ENCODE measurements at regions not wholly inside any gene's neighbourhood (a gene's known extent, or its start where the extent isn't known, plus 50 kb on each side); places are given as distances from the start of the nearest gene placed in this dataset.

GRCh38 chr9:16210440-16210839 is 657.6 kb downstream of the CCDC171 start:
- H4K20me1 ChIP-seq (ENCODE audit: insufficient read depth, low read length) = no peaks in the 10 kb centered on the region
- DNase-seq = no peak
- no peaks in the 10 kb centered on the region for H3K9me2 ChIP-seq (replicated peaks; ENCODE audit: insufficient read depth, low read length)
- no peaks in the 10 kb centered on the region for H3K4me1 ChIP-seq (ENCODE audit: low read length)
- no peak overlapping the region for H2AFZ ChIP-seq (ENCODE audit: low read length)
- no peak overlapping the region for H3K27ac ChIP-seq (ENCODE audit: low read length)
- TF ChIP-seq EZH2 (optimal IDR thresholded peaks at IDR 0.05; ENCODE audit: low read depth, low read length) (no peak), EZH2phosphoT487 (IDR thresholded peaks at IDR 0.05; ENCODE audit: low read length) (no peak)
- TF ChIP-seq, protein P1, sequence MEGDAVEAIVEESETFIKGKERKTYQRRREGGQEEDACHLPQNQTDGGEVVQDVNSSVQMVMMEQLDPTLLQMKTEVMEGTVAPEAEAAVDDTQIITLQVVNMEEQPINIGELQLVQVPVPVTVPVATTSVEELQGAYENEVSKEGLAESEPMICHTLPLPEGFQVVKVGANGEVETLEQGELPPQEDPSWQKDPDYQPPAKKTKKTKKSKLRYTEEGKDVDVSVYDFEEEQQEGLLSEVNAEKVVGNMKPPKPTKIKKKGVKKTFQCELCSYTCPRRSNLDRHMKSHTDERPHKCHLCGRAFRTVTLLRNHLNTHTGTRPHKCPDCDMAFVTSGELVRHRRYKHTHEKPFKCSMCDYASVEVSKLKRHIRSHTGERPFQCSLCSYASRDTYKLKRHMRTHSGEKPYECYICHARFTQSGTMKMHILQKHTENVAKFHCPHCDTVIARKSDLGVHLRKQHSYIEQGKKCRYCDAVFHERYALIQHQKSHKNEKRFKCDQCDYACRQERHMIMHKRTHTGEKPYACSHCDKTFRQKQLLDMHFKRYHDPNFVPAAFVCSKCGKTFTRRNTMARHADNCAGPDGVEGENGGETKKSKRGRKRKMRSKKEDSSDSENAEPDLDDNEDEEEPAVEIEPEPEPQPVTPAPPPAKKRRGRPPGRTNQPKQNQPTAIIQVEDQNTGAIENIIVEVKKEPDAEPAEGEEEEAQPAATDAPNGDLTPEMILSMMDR (IDR thresholded peaks at IDR 0.05; ENCODE audit: low read length) = no peak
- no peak overlapping the region for H3K4me3 ChIP-seq (ENCODE audit: low read length)
- no peak overlapping the region for H3K4me2 ChIP-seq (ENCODE audit: low read depth, low read length)
- H3K9ac ChIP-seq (ENCODE audit: low read length) = no peak overlapping the region
- no peaks in the 10 kb centered on the region for H3K36me3 ChIP-seq (replicated peaks; ENCODE audit: insufficient read depth, low read length)
- no peaks in the 10 kb centered on the region for H3K27me3 ChIP-seq (replicated peaks; ENCODE audit: insufficient read depth, low read length)
- no peaks in the 10 kb centered on the region for H3K79me2 ChIP-seq (ENCODE audit: low read length)
- no peaks in the 10 kb centered on the region for H3F3A ChIP-seq (ENCODE audit: insufficient read depth, low read length)
- H3K9me3 ChIP-seq (replicated peaks; ENCODE audit: insufficient read depth, low read length) = no peaks in the 10 kb centered on the region

DNA sequence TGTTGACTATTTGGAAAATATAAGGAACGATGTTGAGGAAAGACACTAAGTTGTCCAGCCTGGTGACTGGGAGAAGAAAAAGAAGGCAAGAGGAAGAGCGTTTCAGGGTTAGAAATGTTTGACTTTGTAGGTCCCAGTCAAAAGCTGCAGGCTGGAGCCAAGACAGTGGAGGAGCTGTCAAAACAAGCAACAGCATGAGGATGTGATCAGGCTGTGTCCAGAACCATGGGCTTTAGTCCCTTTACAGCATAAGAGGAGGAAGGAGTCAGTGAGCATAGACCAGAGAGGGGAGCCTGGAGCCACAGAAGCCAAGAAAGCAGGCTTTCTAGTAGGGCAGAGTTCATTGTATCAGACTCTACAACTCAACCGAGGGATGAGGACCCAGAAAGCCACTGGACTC is 658.5 kb downstream of the BNC2 start:
- H3K9ac ChIP-seq (ENCODE audit: low read length) = no peak overlapping the region
- no peaks in the 10 kb centered on the region for H3K79me2 ChIP-seq (ENCODE audit: low read length)
- no peaks in the 10 kb centered on the region for H3F3A ChIP-seq (ENCODE audit: insufficient read depth, low read length)
- no peak overlapping the region for H2AFZ ChIP-seq (ENCODE audit: low read length)
- no peaks in the 10 kb centered on the region for H3K9me2 ChIP-seq (replicated peaks; ENCODE audit: insufficient read depth, low read length)
- H4K20me1 ChIP-seq (ENCODE audit: insufficient read depth, low read length) = no peaks in the 10 kb centered on the region
- no peaks in the 10 kb centered on the region for H3K27me3 ChIP-seq (replicated peaks; ENCODE audit: insufficient read depth, low read length)
- H3K36me3 ChIP-seq (replicated peaks; ENCODE audit: insufficient read depth, low read length) = no peaks in the 10 kb centered on the region
- no peaks in the 10 kb centered on the region for H3K9me3 ChIP-seq (replicated peaks; ENCODE audit: insufficient read depth, low read length)
- no peak overlapping the region for H3K4me2 ChIP-seq (ENCODE audit: low read depth, low read length)
- no peaks in the 10 kb centered on the region for H3K4me1 ChIP-seq (ENCODE audit: low read length)
- TF ChIP-seq EZH2 (optimal IDR thresholded peaks at IDR 0.05; ENCODE audit: low read depth, low read length) = no peak
- no peak for TF ChIP-seq EZH2phosphoT487 (IDR thresholded peaks at IDR 0.05; ENCODE audit: low read length)
- TF ChIP-seq, protein P1 (IDR thresholded peaks at IDR 0.05; ENCODE audit: low read length) = no peak
- DNase-seq = no peak
- no peak overlapping the region for H3K27ac ChIP-seq (ENCODE audit: low read length)
- no peak overlapping the region for H3K4me3 ChIP-seq (ENCODE audit: low read length)

DNA sequence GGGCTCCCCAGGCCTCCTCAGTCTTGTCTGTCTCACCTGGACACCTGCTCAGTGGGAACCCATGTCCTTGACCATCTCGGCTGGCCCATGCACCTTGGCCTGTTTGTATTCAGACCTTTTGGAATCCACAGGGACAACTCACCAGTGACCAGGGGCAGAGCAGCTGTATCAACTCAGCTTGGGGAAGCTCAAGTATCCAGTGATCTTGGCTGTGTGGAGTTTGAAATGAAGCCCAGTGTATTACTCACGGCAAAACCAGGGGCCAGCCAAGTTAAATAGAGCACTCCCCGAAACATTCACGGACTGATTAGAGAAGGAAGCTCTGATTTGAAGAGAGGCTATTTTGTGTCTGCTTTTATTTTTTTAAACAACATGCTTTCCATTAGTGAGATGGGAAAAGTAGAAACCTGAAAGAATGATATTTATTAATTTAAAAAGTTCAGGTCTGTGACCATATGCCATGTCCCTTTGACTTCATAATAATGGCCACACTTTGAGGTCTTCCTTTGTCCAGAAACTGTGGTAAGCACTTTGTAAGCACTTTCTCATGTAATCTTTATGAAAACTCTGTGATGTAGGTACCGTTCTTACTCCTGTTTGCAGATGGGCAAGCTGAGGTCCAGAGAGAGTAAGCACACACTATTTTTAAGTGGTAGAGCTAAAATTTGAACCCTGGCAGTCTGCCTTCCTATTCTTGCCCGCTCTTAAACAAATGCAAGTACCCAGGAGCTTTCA is 656.5 kb downstream of the BNC2 start:
- Histone ChIP-seq H3K79me2 (ENCODE audit: low read length) (no peaks in the 10 kb centered on the region), H3K9me3 (replicated peaks; ENCODE audit: insufficient read depth, low read length) (no peaks in the 10 kb centered on the region), H3K4me3 (ENCODE audit: low read length) (no peak overlapping the region), H2AFZ (ENCODE audit: low read length) (no peak overlapping the region), H3K4me1 (ENCODE audit: low read length) (no peaks in the 10 kb centered on the region), H3K27me3 (replicated peaks; ENCODE audit: insufficient read depth, low read length) (no peaks in the 10 kb centered on the region), H3K4me2 (ENCODE audit: low read depth, low read length) (no peak overlapping the region), H3K9ac (ENCODE audit: low read length) (no peak overlapping the region), H4K20me1 (ENCODE audit: insufficient read depth, low read length) (no peaks in the 10 kb centered on the region), H3K9me2 (replicated peaks; ENCODE audit: insufficient read depth, low read length) (no peaks in the 10 kb centered on the region), H3F3A (ENCODE audit: insufficient read depth, low read length) (no peaks in the 10 kb centered on the region), H3K27ac (ENCODE audit: low read length) (no peak overlapping the region), H3K36me3 (replicated peaks; ENCODE audit: insufficient read depth, low read length) (no peaks in the 10 kb centered on the region)
- TF ChIP-seq EZH2phosphoT487 (IDR thresholded peaks at IDR 0.05; ENCODE audit: low read length) (no peak), EZH2 (optimal IDR thresholded peaks at IDR 0.05; ENCODE audit: low read depth, low read length) (no peak)
- TF ChIP-seq, protein P1 (IDR thresholded peaks at IDR 0.05; ENCODE audit: low read length) = no peak
- DNase-seq = no peak

All from MM.1S (cell line).